Small intestine (tissue), 7 donors: ENCODE measurements at regions not wholly inside any gene's neighbourhood (a gene's known extent, or its start where the extent isn't known, plus 50 kb on each side); places are given as distances from the start of the nearest gene placed in this dataset.

Experiments used
- DNase-seq, 2 donors: peaks; one replicate each; pipeline versions ENCODE4 v3.0.0 to v3.0.0-alpha.2; 2013
- FAIRE-seq: peaks from 2 replicates; lab custom pipeline; 2012; peaks lifted over from hg19 to GRCh38; lab: Jason Lieb, UNC
- H3K27ac ChIP-seq, 3 donors: one replicate each; pipeline ENCODE4 v1.5.1; 2013; ENCODE audit warnings: low read length in 2 of 3, mild to moderate bottlenecking in 2 of 3, control low read depth in 1 of 3, inconsistent platforms in 1 of 3, low read depth in 1 of 3, moderate library complexity in 1 of 3
- H3K27me3 ChIP-seq, 3 donors: one replicate each; pipeline ENCODE4 v1.6.1; 2013; ENCODE audit warnings: low read length in 3 of 3, inconsistent platforms in 1 of 3; ENCODE audit not compliant: control insufficient read depth in 3 of 3, insufficient read depth in 3 of 3
- H3K36me3 ChIP-seq, 3 donors: one replicate each; pipeline ENCODE4 v1.6.1; 2013; ENCODE audit warnings: low read length in 3 of 3, inconsistent platforms in 1 of 3, low read depth in 1 of 3, mild to moderate bottlenecking in 1 of 3, moderate library complexity in 1 of 3; ENCODE audit not compliant: control insufficient read depth in 3 of 3, insufficient read depth in 2 of 3
- H3K4me1 ChIP-seq, 3 donors: one replicate each; pipeline ENCODE4 v1.6.1; 2013; ENCODE audit warnings: low read length in 2 of 3, inconsistent platforms in 1 of 3, low read depth in 1 of 3, mild to moderate bottlenecking in 1 of 3, moderate library complexity in 1 of 3; ENCODE audit not compliant: control insufficient read depth in 3 of 3, insufficient read depth in 2 of 3
- H3K4me3 ChIP-seq, 3 donors: one replicate each; pipeline ENCODE4 v1.5.1; 2013; ENCODE audit warnings: low read length in 3 of 3, control low read depth in 1 of 3, inconsistent platforms in 1 of 3, low read depth in 1 of 3, mild to moderate bottlenecking in 1 of 3, moderate library complexity in 1 of 3
- H3K9me3 ChIP-seq, 2 donors: one replicate each; pipeline ENCODE4 v1.6.1; 2013; ENCODE audit warnings: low read depth in 1 of 2, low read length in 1 of 2; ENCODE audit not compliant: control insufficient read depth in 2 of 2, insufficient read depth in 1 of 2
- WGBS, 3 donors: extraction: QIAGEN DNeasy Blood & Tissue Kit; methylation state at CpG; one replicate each; pipeline ENCODE4 v1.1.7; 2013; 5-methylcytosine and 5-hydroxymethylcytosine counted together
- donor health status: healthy with polysubstance abuse.
- donor health status: control.
- donor health status: control.
- donor health status: Bipolar disorder and iron deficiency.
- donor health status: healthy.

DNA sequence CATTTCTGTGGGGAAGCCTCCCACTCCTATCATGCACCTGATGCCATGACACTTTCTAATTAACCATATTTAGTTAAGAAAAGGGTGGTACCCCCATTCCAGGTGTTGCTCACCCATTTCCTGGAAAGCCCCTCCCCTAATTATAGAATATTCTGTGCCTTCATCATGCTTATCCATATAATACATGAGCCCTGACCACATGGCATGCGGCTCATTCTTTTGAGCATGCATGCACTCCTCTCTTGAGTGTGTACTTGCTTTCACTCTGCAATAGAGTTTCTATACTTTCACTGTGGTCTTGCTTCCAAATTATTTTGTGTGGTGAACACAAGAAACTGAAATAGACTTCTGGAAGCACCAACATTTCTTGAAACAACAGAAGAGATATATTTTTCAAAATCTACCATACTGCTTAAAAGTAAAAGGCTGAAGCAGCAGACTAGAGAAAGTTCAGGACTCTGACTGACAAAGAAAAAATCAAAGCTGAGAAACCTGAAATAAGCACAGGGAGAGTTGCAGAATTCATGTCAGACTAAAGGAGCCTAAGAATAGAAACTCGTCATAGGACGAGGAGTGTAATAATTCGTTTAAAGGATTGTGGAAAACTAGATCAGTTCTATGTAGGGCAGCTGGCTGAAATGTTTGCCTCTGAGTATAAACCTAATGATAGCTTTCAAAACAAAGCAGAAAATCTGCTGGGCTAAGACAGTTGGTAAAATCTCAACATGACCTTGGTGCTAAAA lies 144.8 kb downstream of the KITLG start:
- Histone ChIP-seq H3K36me3 (no peaks in the 10 kb centered on the region), H3K4me1 (peaks cover 0 to 3% (median 1%) of the 10 kb centered on the region in 3 donors), H3K27ac (no peak overlapping the region), H3K4me3 (no peak overlapping the region), H3K9me3 (peaks cover 0 to 12% of the 10 kb centered on the region in 2 donors), H3K27me3 (no peaks in the 10 kb centered on the region)
- DNase-seq (no peak), FAIRE-seq (no peak)
- WGBS, 3 donors: 72 to 85% (median 84%) methylated on average over 4 of the region's 4 CpGs

- WGBS, 3 donors: 79 to 100% (median 90%) methylated on average over 3 of the region's 3 CpGs
- no peak for FAIRE-seq
Measured at GRCh38 chr12:88437226-88437625, 143.0 kb downstream of the KITLG start.

More at GRCh38 chr12:88437226-88437625, 143.0 kb downstream of the KITLG start:
- H3K27ac ChIP-seq: no peak overlapping the region
- H3K4me1 ChIP-seq: peaks cover 0 to 3% (median 0%) of the 10 kb centered on the region in 3 donors
- H3K4me3 ChIP-seq: no peak overlapping the region
- H3K36me3 ChIP-seq: no peaks in the 10 kb centered on the region
- H3K27me3 ChIP-seq: no peaks in the 10 kb centered on the region
- H3K9me3 ChIP-seq: peaks cover 0 to 12% of the 10 kb centered on the region in 2 donors
- no peak for DNase-seq
